Astrocyte (in vitro differentiated cells and primary cell): ENCODE measurements at regions not wholly inside any gene's neighbourhood (a gene's known extent, or its start where the extent isn't known, plus 50 kb on each side); places are given as distances from the start of the nearest gene placed in this dataset.

Experiments used
- CTCF ChIP-seq: IDR thresholded peaks from 2 replicates; pipeline ENCODE4 v1.5.1; 2011; ENCODE audit warnings: low read depth, mild to moderate bottlenecking, inconsistent platforms, low read length, moderate library complexity; ENCODE audit not compliant: insufficient read depth
- EZH2 ChIP-seq: IDR thresholded peaks from 2 replicates; pipeline ENCODE4 v1.6.1; 2012; ENCODE audit warnings: mild to moderate bottlenecking, low read length, inconsistent platforms; ENCODE audit not compliant: insufficient read depth

GRCh38 chr4:8724436-8725070 is 132.0 kb downstream of the CPZ start:
- TF ChIP-seq CTCF (no peak), EZH2 (no peak)
